ENCODE measurements at regions not wholly inside any gene's neighbourhood (a gene's known extent, or its start where the extent isn't known, plus 50 kb on each side); places are given as distances from the start of the nearest gene placed in this dataset.

DNA sequence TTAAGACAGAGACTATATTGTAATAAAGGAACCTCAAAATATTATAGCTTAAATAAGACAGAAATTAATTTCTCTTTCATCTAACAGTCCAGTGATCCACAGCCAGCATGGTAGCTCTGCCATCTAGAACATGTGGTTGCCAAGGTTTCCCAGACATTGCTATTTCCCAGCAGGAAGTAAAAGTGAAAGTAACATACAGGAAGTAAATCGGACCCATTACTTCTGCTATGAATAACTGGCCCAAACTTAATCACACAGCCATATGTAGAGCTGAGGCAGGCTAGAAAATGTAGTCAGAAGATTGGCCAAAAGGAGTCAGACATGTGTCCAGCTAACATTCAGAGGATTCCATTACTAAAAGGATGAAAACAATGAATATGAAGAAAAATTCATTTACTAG, 71.0 kb downstream of the NOL4 start:
- TF ChIP-seq, protein P1, sequence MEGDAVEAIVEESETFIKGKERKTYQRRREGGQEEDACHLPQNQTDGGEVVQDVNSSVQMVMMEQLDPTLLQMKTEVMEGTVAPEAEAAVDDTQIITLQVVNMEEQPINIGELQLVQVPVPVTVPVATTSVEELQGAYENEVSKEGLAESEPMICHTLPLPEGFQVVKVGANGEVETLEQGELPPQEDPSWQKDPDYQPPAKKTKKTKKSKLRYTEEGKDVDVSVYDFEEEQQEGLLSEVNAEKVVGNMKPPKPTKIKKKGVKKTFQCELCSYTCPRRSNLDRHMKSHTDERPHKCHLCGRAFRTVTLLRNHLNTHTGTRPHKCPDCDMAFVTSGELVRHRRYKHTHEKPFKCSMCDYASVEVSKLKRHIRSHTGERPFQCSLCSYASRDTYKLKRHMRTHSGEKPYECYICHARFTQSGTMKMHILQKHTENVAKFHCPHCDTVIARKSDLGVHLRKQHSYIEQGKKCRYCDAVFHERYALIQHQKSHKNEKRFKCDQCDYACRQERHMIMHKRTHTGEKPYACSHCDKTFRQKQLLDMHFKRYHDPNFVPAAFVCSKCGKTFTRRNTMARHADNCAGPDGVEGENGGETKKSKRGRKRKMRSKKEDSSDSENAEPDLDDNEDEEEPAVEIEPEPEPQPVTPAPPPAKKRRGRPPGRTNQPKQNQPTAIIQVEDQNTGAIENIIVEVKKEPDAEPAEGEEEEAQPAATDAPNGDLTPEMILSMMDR (IDR thresholded peaks at IDR 0.05; ENCODE audit: low read depth, low read length, missing input control), result no peak
- TF ChIP-seq HNF4A (conservative IDR thresholded peaks at IDR 0.05) (no peak), YY1 (IDR thresholded peaks at IDR 0.05) (peak; percentile 25), JUND (IDR thresholded peaks at IDR 0.05) (no peak), FOXA1 (IDR thresholded peaks at IDR 0.05) (no peak), TAF1 (conservative IDR thresholded peaks at IDR 0.05) (no peak), SP1 (IDR thresholded peaks at IDR 0.05) (no peak), EGR1 (IDR thresholded peaks at IDR 0.05; ENCODE audit: low read depth in 2 of 2) (no peak)
